ENCODE measurements at regions not wholly inside any gene's neighbourhood (a gene's known extent, or its start where the extent isn't known, plus 50 kb on each side); places are given as distances from the start of the nearest gene placed in this dataset.

DNA sequence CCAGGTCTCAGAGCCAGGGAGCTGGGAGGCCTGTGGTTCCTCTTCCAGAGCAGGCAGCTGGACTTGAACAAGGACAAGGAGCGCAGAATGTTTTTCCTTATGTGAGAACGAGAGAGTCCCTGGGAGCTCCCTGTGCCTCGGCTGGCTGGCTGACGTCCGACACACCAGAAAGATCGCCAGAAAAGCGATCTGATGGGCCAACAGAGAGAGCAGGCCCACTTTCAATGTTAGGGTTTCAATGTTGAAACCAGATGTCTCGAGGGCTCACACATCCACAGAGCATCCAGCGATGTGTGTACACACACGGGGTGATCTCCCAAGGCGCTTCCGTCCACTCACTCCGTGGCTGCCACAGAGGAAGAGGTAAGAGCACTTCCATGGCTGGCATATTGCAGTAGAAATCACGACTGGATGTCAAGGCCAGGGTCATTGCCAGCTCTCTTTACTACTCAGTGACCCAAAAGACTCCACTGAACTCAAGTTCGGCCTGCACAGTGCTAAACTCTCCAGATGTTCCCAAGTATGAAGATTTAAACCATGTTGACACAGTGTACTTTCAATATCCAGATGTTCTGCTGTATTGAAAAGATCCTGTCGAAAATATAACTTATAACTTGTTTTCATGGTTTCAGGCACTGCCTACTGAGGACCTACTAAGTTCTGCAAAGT is 70.8 kb upstream of the FOXC1 start:
- Mint-ChIP-seq H3K27me3 (ENCODE audit: insufficient read depth) (peaks cover 8% of the 10 kb centered on the region), H3K9me3 (no peaks in the 10 kb centered on the region), H3K4me1 (ENCODE audit: low read depth) (peaks cover 5% of the 10 kb centered on the region), H3K4me3 (no peak overlapping the region), H3K27ac (no peak overlapping the region), H3K36me3 (ENCODE audit: low read depth) (no peaks in the 10 kb centered on the region)
- DNase-seq: no peak
- TF ChIP-seq, protein P1, sequence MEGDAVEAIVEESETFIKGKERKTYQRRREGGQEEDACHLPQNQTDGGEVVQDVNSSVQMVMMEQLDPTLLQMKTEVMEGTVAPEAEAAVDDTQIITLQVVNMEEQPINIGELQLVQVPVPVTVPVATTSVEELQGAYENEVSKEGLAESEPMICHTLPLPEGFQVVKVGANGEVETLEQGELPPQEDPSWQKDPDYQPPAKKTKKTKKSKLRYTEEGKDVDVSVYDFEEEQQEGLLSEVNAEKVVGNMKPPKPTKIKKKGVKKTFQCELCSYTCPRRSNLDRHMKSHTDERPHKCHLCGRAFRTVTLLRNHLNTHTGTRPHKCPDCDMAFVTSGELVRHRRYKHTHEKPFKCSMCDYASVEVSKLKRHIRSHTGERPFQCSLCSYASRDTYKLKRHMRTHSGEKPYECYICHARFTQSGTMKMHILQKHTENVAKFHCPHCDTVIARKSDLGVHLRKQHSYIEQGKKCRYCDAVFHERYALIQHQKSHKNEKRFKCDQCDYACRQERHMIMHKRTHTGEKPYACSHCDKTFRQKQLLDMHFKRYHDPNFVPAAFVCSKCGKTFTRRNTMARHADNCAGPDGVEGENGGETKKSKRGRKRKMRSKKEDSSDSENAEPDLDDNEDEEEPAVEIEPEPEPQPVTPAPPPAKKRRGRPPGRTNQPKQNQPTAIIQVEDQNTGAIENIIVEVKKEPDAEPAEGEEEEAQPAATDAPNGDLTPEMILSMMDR (IDR thresholded peaks at IDR 0.05): no peak

DNA sequence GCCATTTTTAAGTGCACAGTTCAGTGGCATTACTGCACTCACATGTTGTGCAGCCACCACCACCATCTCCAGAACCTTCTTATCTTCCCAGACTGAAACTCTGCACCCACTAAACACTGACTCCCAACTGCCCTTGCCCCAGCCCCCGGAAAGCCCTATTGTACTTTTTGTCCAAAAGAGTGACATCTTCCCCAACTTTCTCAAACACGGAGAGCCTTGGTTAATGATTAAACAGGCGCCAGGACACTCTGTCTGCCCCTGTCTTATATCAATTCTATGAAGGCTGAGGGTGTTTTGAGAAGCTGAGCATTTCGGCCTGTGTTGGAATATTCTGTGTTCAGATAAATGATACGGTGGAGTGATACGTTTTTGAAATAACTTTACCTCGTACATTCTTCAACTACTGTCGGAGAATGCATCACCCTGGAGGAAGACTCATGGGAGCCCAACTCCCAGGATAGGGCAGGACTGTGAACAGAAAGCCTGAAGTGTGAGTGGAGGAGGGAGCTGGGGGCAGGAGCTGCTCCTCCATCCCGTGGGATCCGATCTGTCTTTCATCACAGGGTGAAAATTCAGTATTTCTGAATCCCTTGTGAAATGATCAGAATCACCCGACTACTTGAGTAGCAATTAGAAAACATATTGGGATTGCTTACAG is 68.7 kb upstream of the FOXC1 start:
- TF ChIP-seq, protein P1 (IDR thresholded peaks at IDR 0.05): no peak
- no peak overlapping the region for H3K4me3 Mint-ChIP-seq
- no peaks in the 10 kb centered on the region for H3K36me3 Mint-ChIP-seq (ENCODE audit: low read depth)
- H3K9me3 Mint-ChIP-seq: no peaks in the 10 kb centered on the region
- H3K27ac Mint-ChIP-seq: no peak overlapping the region
- peaks cover 8% of the 10 kb centered on the region for H3K27me3 Mint-ChIP-seq (ENCODE audit: insufficient read depth)
- no peaks in the 10 kb centered on the region for H3K4me1 Mint-ChIP-seq (ENCODE audit: low read depth)
- DNase-seq: no peak

DNA sequence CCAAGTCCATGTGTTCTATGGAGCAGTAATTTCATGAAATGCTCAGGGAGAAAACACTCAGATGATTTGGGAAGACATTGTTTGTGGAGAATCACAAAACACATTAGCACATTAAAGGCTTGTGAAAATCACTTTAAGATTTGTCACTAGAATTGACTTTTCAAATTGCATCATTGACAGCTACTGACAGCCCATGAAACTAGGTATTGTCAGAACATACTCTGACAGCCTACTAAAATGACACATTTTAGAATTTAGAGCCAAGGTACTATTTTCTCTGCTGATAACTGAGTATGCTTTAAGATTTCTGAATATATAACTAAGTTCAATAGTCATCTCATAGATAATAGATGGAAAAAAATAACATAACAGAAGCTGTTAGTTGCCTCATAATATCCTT is 67.4 kb upstream of the FOXC1 start:
- Mint-ChIP-seq H3K4me1 (ENCODE audit: low read depth) (no peaks in the 10 kb centered on the region), H3K9me3 (no peaks in the 10 kb centered on the region), H3K4me3 (no peak overlapping the region), H3K27ac (no peak overlapping the region), H3K27me3 (ENCODE audit: insufficient read depth) (peaks cover 8% of the 10 kb centered on the region), H3K36me3 (ENCODE audit: low read depth) (no peaks in the 10 kb centered on the region)
- TF ChIP-seq, protein P1 (IDR thresholded peaks at IDR 0.05): no peak
- DNase-seq: no peak

DNA sequence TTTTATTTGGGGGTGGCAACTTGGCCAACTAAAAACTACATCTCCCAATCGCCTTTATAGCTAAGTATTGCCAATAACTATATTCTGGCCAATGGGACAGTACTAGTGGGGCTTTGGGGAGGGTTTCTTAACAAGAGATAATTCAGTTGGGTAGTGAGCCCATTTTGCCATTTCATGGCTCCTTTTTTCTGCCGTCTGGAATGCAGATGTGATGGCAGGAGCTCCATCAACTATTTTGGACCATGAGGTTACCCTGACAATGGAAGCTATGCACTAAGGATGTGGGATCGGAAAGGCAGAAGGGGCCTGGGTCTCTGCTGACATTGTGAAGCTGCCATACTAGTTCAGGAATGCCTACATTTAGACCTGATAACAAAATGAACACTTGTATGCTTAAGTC is 67.0 kb upstream of the FOXC1 start:
- Mint-ChIP-seq H3K27me3 (ENCODE audit: insufficient read depth) (peaks cover 8% of the 10 kb centered on the region), H3K36me3 (ENCODE audit: low read depth) (no peaks in the 10 kb centered on the region), H3K27ac (no peak overlapping the region), H3K4me1 (ENCODE audit: low read depth) (no peaks in the 10 kb centered on the region), H3K9me3 (no peaks in the 10 kb centered on the region), H3K4me3 (no peak overlapping the region)
- no peak for DNase-seq
- TF ChIP-seq, protein P1 (IDR thresholded peaks at IDR 0.05): no peak

DNA sequence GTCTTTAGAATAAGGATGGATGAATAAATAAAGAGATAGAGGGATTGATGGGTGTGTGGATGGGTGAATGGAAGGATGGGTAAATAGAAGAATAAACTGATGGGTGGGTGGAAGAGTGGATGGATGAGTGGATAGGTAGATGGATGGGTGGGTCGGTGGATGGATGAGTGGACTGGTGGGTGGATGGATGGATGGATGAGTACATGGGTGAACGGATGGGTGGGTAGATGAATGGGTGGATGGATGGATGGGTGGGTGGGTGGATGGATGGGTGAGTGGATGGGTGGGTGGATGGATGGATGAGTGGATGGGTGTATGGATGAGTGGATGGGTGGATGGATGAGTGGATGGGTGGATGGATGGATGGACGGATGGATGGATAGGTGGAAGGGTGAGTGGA is 65.7 kb upstream of the FOXC1 start:
- DNase-seq: no peak
- Mint-ChIP-seq H3K27ac (no peak overlapping the region), H3K4me3 (no peak overlapping the region), H3K4me1 (ENCODE audit: low read depth) (peaks cover 4% of the 10 kb centered on the region), H3K27me3 (ENCODE audit: insufficient read depth) (peaks cover 7% of the 10 kb centered on the region), H3K9me3 (no peaks in the 10 kb centered on the region), H3K36me3 (ENCODE audit: low read depth) (no peaks in the 10 kb centered on the region)
- TF ChIP-seq, protein P1 (IDR thresholded peaks at IDR 0.05): no peak
